ENCODE measurements at regions not wholly inside any gene's neighbourhood (a gene's known extent, or its start where the extent isn't known, plus 50 kb on each side); places are given as distances from the start of the nearest gene placed in this dataset.

DNA sequence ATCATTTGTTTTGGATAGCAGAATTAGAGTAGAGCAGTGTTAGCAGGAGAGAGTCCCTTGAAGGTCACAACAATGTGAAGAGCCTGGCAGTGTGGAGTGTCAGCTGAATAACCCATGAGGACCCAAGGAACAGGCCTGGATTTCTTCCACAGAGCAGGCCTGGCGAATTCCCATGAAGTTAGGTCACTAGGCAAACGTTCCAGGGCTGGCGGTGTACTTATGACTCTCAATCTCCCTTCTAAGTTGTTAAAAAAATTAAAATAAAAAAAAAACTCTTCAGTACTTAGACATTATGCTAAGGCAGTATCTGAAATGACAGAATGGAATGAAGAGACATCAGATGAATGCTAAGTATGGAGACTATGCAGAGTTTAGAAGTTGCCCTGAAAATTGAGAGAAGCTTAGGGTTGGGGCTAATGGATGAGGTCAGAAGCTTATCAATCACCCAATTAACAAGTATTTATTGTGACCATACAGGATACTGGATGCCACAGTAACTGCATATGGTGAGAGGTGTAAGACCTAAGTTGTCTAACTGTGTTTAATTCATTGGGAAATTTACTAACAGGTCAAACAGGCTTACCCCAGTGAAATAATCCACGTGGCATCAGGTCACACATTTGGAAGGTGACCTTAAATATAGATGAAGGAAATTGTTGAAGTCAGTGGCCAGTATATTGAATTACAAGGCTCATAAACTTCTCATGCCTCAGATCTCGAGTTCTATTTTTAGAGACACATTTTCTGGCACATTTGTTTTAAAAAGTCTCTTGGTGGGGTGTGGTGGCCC, 126.2 kb upstream of the NRP1 start:
- TF ChIP-seq CTCF (IDR thresholded peaks at IDR 0.05; ENCODE audit: insufficient read depth, low read length) (no peak), GABPA (IDR thresholded peaks at IDR 0.05; ENCODE audit: low read depth) (no peak), POLR2AphosphoS5 (IDR thresholded peaks at IDR 0.05; ENCODE audit: low read depth) (no peak)

Data from HL-60 (cell line).